Esophagus squamous epithelium (tissue), 4 donors: ENCODE measurements at regions not wholly inside any gene's neighbourhood (a gene's known extent, or its start where the extent isn't known, plus 50 kb on each side); places are given as distances from the start of the nearest gene placed in this dataset.

Experiments used
- CTCF ChIP-seq, 6 experiments: fragments of 450-650 bp in 4 of 6; fragments of 200-600 bp in 2 of 6; sonication (generic) in 2 of 6; IDR thresholded peaks; one replicate each; pipeline ENCODE4 v1.5.1; 2016 to 2019; ENCODE audit warnings: antibody characterized with exemption in 6 of 6, mild to moderate bottlenecking in 4 of 6, moderate library complexity in 4 of 6
- POLR2A ChIP-seq, 4 donors: fragments of 450-650 bp; IDR thresholded peaks; one replicate each; pipeline ENCODE4 v1.6.1; 2017; ENCODE audit warnings: antibody characterized with exemption in 4 of 4, mild to moderate bottlenecking in 4 of 4, moderate library complexity in 3 of 4

GRCh38 chr7:84722734-84723133 lies 464.1 kb downstream of the SEMA3D start:
- no peak for TF ChIP-seq CTCF (IDR thresholded peaks at IDR 0.05)
- no peak for TF ChIP-seq POLR2A (IDR thresholded peaks at IDR 0.05)
